ENCODE measurements at regions not wholly inside any gene's neighbourhood (a gene's known extent, or its start where the extent isn't known, plus 50 kb on each side); places are given as distances from the start of the nearest gene placed in this dataset.

- Histone ChIP-seq H3K27me3 (ENCODE audit: insufficient read depth, low read depth, low read length) (no peaks in the 10 kb centered on the region), H4K20me1 (ENCODE audit: insufficient read depth) (no peaks in the 10 kb centered on the region), H3K4me3 (ENCODE audit: low read length) (no peak overlapping the region), H3K27ac (ENCODE audit: low read length) (no peak overlapping the region), H2AFZ (ENCODE audit: low read depth, low read length) (no peak overlapping the region), H3K4me2 (ENCODE audit: low read length) (no peak overlapping the region), H3K79me2 (replicated peaks; ENCODE audit: insufficient read depth, low read length) (no peaks in the 10 kb centered on the region), H3K9ac (ENCODE audit: low read length) (no peak overlapping the region), H3K9me3 (ENCODE audit: low read length) (no peaks in the 10 kb centered on the region), H3K9me2 (ENCODE audit: insufficient read depth, low read length) (no peaks in the 10 kb centered on the region), H3K36me3 (ENCODE audit: insufficient read depth, low read length) (no peaks in the 10 kb centered on the region), H3F3A (ENCODE audit: insufficient read depth, low read length, poor library complexity, severe bottlenecking) (no peaks in the 10 kb centered on the region)
- no peak for TF ChIP-seq SMC3 (conservative IDR thresholded peaks at IDR 0.05; ENCODE audit: poor library complexity)
- no peak for TF ChIP-seq RAD21 (conservative IDR thresholded peaks at IDR 0.05)
- no peak for TF ChIP-seq EZH2 (IDR thresholded peaks at IDR 0.05; ENCODE audit: borderline replicate concordance, insufficient read depth, low read length, poor library complexity, severe bottlenecking)
- TF ChIP-seq EP300 (conservative IDR thresholded peaks at IDR 0.05; ENCODE audit: poor library complexity, severe bottlenecking), result no peak
Measured at GRCh38 chr2:88832311-88832991, 141.0 kb downstream of the RPIA start.

- Histone ChIP-seq H4K20me1 (ENCODE audit: insufficient read depth) (no peaks in the 10 kb centered on the region), H3K27ac (ENCODE audit: low read length) (no peak overlapping the region), H3F3A (ENCODE audit: insufficient read depth, low read length, poor library complexity, severe bottlenecking) (no peaks in the 10 kb centered on the region), H3K36me3 (ENCODE audit: insufficient read depth, low read length) (no peaks in the 10 kb centered on the region), H3K27me3 (ENCODE audit: insufficient read depth, low read depth, low read length) (no peaks in the 10 kb centered on the region), H3K9me3 (ENCODE audit: low read length) (no peaks in the 10 kb centered on the region), H3K9ac (ENCODE audit: low read length) (no peak overlapping the region), H3K4me3 (ENCODE audit: low read length) (no peak overlapping the region), H3K4me2 (ENCODE audit: low read length) (no peak overlapping the region), H3K9me2 (ENCODE audit: insufficient read depth, low read length) (no peaks in the 10 kb centered on the region), H2AFZ (ENCODE audit: low read depth, low read length) (no peak overlapping the region), H3K79me2 (replicated peaks; ENCODE audit: insufficient read depth, low read length) (no peaks in the 10 kb centered on the region)
- TF ChIP-seq EP300 (conservative IDR thresholded peaks at IDR 0.05; ENCODE audit: poor library complexity, severe bottlenecking) (no peak), MXI1 (conservative IDR thresholded peaks at IDR 0.05; ENCODE audit: poor library complexity, severe bottlenecking) (no peak), RAD21 (conservative IDR thresholded peaks at IDR 0.05) (no peak), REST (IDR thresholded peaks at IDR 0.05; ENCODE audit: borderline replicate concordance) (no peak), POLR2AphosphoS5 (IDR thresholded peaks at IDR 0.05) (no peak), CTCF (IDR thresholded peaks at IDR 0.05; ENCODE audit: poor library complexity, severe bottlenecking) (no peak), TAF1 (IDR thresholded peaks at IDR 0.05; ENCODE audit: low read depth) (no peak), EZH2 (IDR thresholded peaks at IDR 0.05; ENCODE audit: borderline replicate concordance, insufficient read depth, low read length, poor library complexity, severe bottlenecking) (no peak), SMC3 (conservative IDR thresholded peaks at IDR 0.05; ENCODE audit: poor library complexity) (no peak)
Measured at GRCh38 chr2:88832992-88833389, 141.5 kb downstream of the RPIA start.
